HCT116 (cell line): ENCODE measurements at regions not wholly inside any gene's neighbourhood (a gene's known extent, or its start where the extent isn't known, plus 50 kb on each side); places are given as distances from the start of the nearest gene placed in this dataset.

ENCODE experiments used
- ATAC-seq: fragments of 200-7000 bp; cut with Tn5 transposase; 2 replicates; pipeline ENCODE4 v1.9.1; 2020; ENCODE audit warnings: mild to moderate bottlenecking, moderate library complexity
- BruUV-seq: library from RNA; stranded (reverse); fragments of 400-500 nt; replicated peaks from 2 replicates; lab custom pipeline; 2021; lab: Mats Ljungman, UMichigan
- CTCF ChIA-PET: fragments of 300-600 bp; sonication (Branson Sonifier 250); formaldehyde crosslinking; loops from one replicate; lab custom pipeline; 2021; ENCODE audit warnings: antibody characterized with exemption; lab: Charles Lee
- POLR2A ChIA-PET: fragments of 300-600, 350-600 bp; sonication (Branson Sonifier 250); formaldehyde crosslinking; loops from one replicate; lab custom pipeline; 2021; ENCODE audit warnings: antibody characterized with exemption; lab: Charles Lee
- RAD21 ChIA-PET, 2 experiments: fragments of 300-600 bp; sonication (Branson Sonifier 250); formaldehyde crosslinking; loops; one replicate each; lab custom pipeline; 2023; ENCODE audit warnings: low total read pairs in 2 of 2; ENCODE audit not compliant: uncharacterized antibody in 2 of 2, unreplicated experiment in 2 of 2, low non-redundant PET in 1 of 2; lab: Charles Lee
- DNase-seq: peaks from one replicate; pipeline ENCODE4 v3.0.0-alpha.2; 2010; ENCODE audit warnings: low read depth, low spot score
- H2AFZ ChIP-seq: fragments of 200-600 bp; shearing (Covaris generic), sonication (generic); 2 replicates; pipeline ENCODE4 v1.6.1; 2017; ENCODE audit warnings: low read depth, mixed run types, mixed read lengths, antibody characterized with exemption, low read length; ENCODE audit not compliant: poor library complexity, severe bottlenecking
- H3K27ac ChIP-seq: 2 replicates; pipeline ENCODE4 v1.5.1; 2012; ENCODE audit warnings: low read depth, low read length
- H3K27me3 ChIP-seq: fragments of 200-600 bp; sonication (generic); 2 replicates; pipeline ENCODE4 v1.6.1; 2016; ENCODE audit warnings: mixed run types, low read length, mixed read lengths; ENCODE audit not compliant: insufficient read depth
- H3K36me3 ChIP-seq, 2 experiments: fragments of 200-500 bp in 1 of 2; fragments of 200-600 bp in 1 of 2; sonication (Bioruptor generic) in 1 of 2; sonication (generic) in 1 of 2; 2 replicates each; pipeline versions ENCODE4 v1.5.1 to v1.6.1; 2014 to 2016; ENCODE audit warnings: low read length in 2 of 2, inconsistent platforms in 1 of 2, mixed read lengths in 1 of 2, mixed run types in 1 of 2; ENCODE audit not compliant: insufficient read depth in 2 of 2, control insufficient read depth in 1 of 2
- H3K4me1 ChIP-seq, 2 experiments: fragments of 200-600 bp in 1 of 2; sonication (generic) in 1 of 2; 2 replicates each; pipeline versions ENCODE4 v1.5.1 to v1.6.1; 2012 to 2017; ENCODE audit warnings: low read length in 2 of 2, inconsistent platforms in 1 of 2, mild to moderate bottlenecking in 1 of 2, mixed read lengths in 1 of 2, mixed run types in 1 of 2, moderate library complexity in 1 of 2; ENCODE audit not compliant: insufficient read depth in 2 of 2, control insufficient read depth in 1 of 2
- H3K4me2 ChIP-seq: fragments of 200-600 bp; sonication (generic); 2 replicates; pipeline ENCODE4 v1.6.1; 2017; ENCODE audit warnings: mixed run types, low read length, mixed read lengths
- H3K4me3 ChIP-seq, 2 experiments: fragments of 200-600 bp in 1 of 2; sonication (generic) in 1 of 2; replicated peaks in 1 of 2; 2 replicates each; pipeline ENCODE4 v1.5.1; 2011 to 2016; ENCODE audit warnings: low read length in 2 of 2, control low read depth in 1 of 2, low read depth in 1 of 2, mild to moderate bottlenecking in 1 of 2, mixed read lengths in 1 of 2, mixed run types in 1 of 2
- H3K79me2 ChIP-seq: fragments of 200-600 bp; sonication (generic); 2 replicates; pipeline ENCODE4 v1.6.1; 2017; ENCODE audit warnings: mild to moderate bottlenecking, mixed run types, low read length, moderate library complexity, mixed read lengths; ENCODE audit not compliant: insufficient read depth
- H3K9ac ChIP-seq: fragments of 200-600 bp; sonication (generic); 2 replicates; pipeline ENCODE4 v1.6.1; 2016; ENCODE audit warnings: low read length, mixed read lengths
- H3K9me2 ChIP-seq: fragments of 200-600 bp; sonication (generic), shearing (Covaris generic); 2 replicates; pipeline ENCODE4 v1.6.1; 2017; ENCODE audit warnings: mixed run types, mild to moderate bottlenecking, moderate library complexity; ENCODE audit not compliant: insufficient read depth
- H3K9me3 ChIP-seq, 2 experiments: fragments of 200-500 bp in 1 of 2; fragments of 200-600 bp in 1 of 2; sonication (Bioruptor generic) in 1 of 2; sonication (generic) in 1 of 2; 2 replicates each; pipeline ENCODE4 v1.6.1; 2014 to 2017; ENCODE audit warnings: low read length in 2 of 2, mixed read lengths in 2 of 2, inconsistent platforms in 1 of 2, low read depth in 1 of 2, mild to moderate bottlenecking in 1 of 2, mixed run types in 1 of 2, moderate library complexity in 1 of 2; ENCODE audit not compliant: control insufficient read depth in 1 of 2, insufficient read depth in 1 of 2
- H4K20me1 ChIP-seq: fragments of 200-600 bp; sonication (generic), shearing (Covaris generic); 2 replicates; pipeline ENCODE4 v1.6.1; 2017; ENCODE audit warnings: mixed run types, mild to moderate bottlenecking, moderate library complexity; ENCODE audit not compliant: insufficient read depth
- CEBPB ChIP-seq: IDR thresholded peaks from 2 replicates; pipeline ENCODE4 v1.6.1; 2012; ENCODE audit warnings: low read depth
- ELF1 ChIP-seq: IDR thresholded peaks from 2 replicates; pipeline ENCODE4 v1.6.1; 2012; ENCODE audit warnings: low read depth, borderline replicate concordance
- EZH2 ChIP-seq: fragments of 200-600 bp; sonication (generic); IDR thresholded peaks from 2 replicates; pipeline ENCODE4 v1.6.1; 2017; ENCODE audit warnings: antibody characterized with exemption, mixed run types
- EZH2phosphoT487 ChIP-seq: fragments of 200-600 bp; IDR thresholded peaks from 2 replicates; pipeline ENCODE4 v1.6.1; 2018; ENCODE audit warnings: antibody characterized with exemption, borderline replicate concordance
- FOSL1 ChIP-seq: IDR thresholded peaks from 2 replicates; pipeline ENCODE4 v1.6.1; 2012; ENCODE audit warnings: low read depth
- JUND ChIP-seq: IDR thresholded peaks from 2 replicates; pipeline ENCODE4 v1.6.1; 2012
- POLR2A ChIP-seq: IDR thresholded peaks from 2 replicates; pipeline ENCODE4 v1.7.0; 2011; ENCODE audit warnings: borderline replicate concordance; ENCODE audit not compliant: insufficient read depth, insufficient read length; ENCODE audit errors: extremely low read depth
- POLR2AphosphoS5 ChIP-seq: IDR thresholded peaks from 2 replicates; pipeline ENCODE4 v1.6.1; 2011; ENCODE audit warnings: mild to moderate bottlenecking, low read depth, low read length, moderate library complexity
- RAD21 ChIP-seq: IDR thresholded peaks from 2 replicates; pipeline ENCODE4 v1.6.1; 2012; ENCODE audit warnings: low read depth, mild to moderate bottlenecking
- SIN3A ChIP-seq: IDR thresholded peaks from 2 replicates; pipeline ENCODE4 v1.6.1; 2012; ENCODE audit warnings: low read depth
- SP1 ChIP-seq: IDR thresholded peaks from 2 replicates; pipeline ENCODE4 v1.6.1; 2012; ENCODE audit warnings: low read depth
- SRF ChIP-seq: IDR thresholded peaks from 2 replicates; pipeline ENCODE4 v1.6.1; 2012; ENCODE audit warnings: low read depth
- TCF7L2 ChIP-seq: IDR thresholded peaks from 2 replicates; pipeline ENCODE4 v1.7.0; 2011; ENCODE audit warnings: borderline replicate concordance, inconsistent platforms; ENCODE audit not compliant: insufficient read depth, insufficient read length; ENCODE audit errors: extremely low read depth
- YY1 ChIP-seq: IDR thresholded peaks from 2 replicates; pipeline ENCODE4 v1.6.1; 2011; ENCODE audit warnings: low read length, low read depth, moderate library complexity, mild to moderate bottlenecking; ENCODE audit not compliant: insufficient replicate concordance; ENCODE audit errors: extremely low read depth
- ZFX ChIP-seq: fragments of 450-650 bp; IDR thresholded peaks from 2 replicates; pipeline ENCODE4 v1.6.1; 2017
- ZNF274 ChIP-seq: fragments of 200-500 bp; sonication (Bioruptor generic); IDR thresholded peaks from 2 replicates; pipeline ENCODE4 v1.6.1; 2014; ENCODE audit warnings: mild to moderate bottlenecking, low read depth, low read length, inconsistent platforms
- intact Hi-C: fragments of 100-400 bp; cut with micrococcal nuclease; formaldehyde crosslinking; loops from 2 replicates; pipeline ENCODE4 v1.10.0; 2022
- TF ChIP-seq, protein P1 (sequence below): IDR thresholded peaks from 2 replicates; pipeline ENCODE4 v1.6.1; 2011; ENCODE audit warnings: mild to moderate bottlenecking, low read length, moderate library complexity; ENCODE audit not compliant: insufficient replicate concordance; ENCODE audit errors: extremely low read depth

DNA sequence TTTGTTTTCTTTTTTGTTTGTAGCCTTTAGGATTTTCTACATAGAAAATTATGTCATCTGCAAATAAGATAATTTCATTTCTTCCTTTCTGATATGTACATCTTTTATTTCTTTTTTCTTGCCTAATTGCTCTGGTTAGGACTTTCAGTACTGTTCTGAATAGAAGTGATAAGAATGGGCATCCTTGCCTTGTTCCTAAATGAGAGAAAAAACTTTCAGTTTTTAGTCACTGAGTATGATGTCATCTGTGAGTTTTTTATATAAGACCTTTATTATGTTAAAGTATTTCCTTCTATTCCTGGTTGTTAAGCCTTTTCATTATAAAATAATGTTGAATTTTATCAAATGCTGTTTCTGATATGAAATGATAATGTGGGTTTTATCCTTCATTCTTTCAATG is 76.0 kb upstream of the SLC35F3 start:
- Histone ChIP-seq H3K4me3 (no peak overlapping the region), H3K36me3 (no peaks in the 10 kb centered on the region), H2AFZ (no peak overlapping the region), H3K27ac (no peak overlapping the region), H3K9me2 (no peaks in the 10 kb centered on the region), H3K4me2 (no peak overlapping the region), H3K4me1 (no peaks in the 10 kb centered on the region), H4K20me1 (no peaks in the 10 kb centered on the region), H3K9me3 (no peaks in the 10 kb centered on the region), H3K9ac (no peak overlapping the region), H3K27me3 (no peaks in the 10 kb centered on the region), H3K79me2 (no peaks in the 10 kb centered on the region)
- RAD21 ChIA-PET = no interaction called here
- no peak for DNase-seq
- CTCF ChIA-PET = no interaction called here
- ATAC-seq = no peak
- TF ChIP-seq EZH2phosphoT487 (no peak), TCF7L2 (no peak), CEBPB (no peak), ELF1 (no peak)
- TF ChIP-seq, protein P1, sequence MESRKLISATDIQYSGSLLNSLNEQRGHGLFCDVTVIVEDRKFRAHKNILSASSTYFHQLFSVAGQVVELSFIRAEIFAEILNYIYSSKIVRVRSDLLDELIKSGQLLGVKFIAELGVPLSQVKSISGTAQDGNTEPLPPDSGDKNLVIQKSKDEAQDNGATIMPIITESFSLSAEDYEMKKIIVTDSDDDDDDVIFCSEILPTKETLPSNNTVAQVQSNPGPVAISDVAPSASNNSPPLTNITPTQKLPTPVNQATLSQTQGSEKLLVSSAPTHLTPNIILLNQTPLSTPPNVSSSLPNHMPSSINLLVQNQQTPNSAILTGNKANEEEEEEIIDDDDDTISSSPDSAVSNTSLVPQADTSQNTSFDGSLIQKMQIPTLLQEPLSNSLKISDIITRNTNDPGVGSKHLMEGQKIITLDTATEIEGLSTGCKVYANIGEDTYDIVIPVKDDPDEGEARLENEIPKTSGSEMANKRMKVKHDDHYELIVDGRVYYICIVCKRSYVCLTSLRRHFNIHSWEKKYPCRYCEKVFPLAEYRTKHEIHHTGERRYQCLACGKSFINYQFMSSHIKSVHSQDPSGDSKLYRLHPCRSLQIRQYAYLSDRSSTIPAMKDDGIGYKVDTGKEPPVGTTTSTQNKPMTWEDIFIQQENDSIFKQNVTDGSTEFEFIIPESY = no peak
- intact Hi-C loops = no loop called here
- BruUV-seq = no TSS peak
- POLR2A ChIA-PET = no interaction called here

- Histone ChIP-seq H3K4me3 (no peak overlapping the region), H3K36me3 (no peaks in the 10 kb centered on the region), H3K4me2 (no peak overlapping the region), H2AFZ (no peak overlapping the region), H3K9me3 (no peaks in the 10 kb centered on the region), H3K27me3 (no peaks in the 10 kb centered on the region), H3K9me2 (no peaks in the 10 kb centered on the region), H4K20me1 (no peaks in the 10 kb centered on the region), H3K4me1 (no peaks in the 10 kb centered on the region), H3K9ac (no peak overlapping the region), H3K27ac (no peak overlapping the region), H3K79me2 (no peaks in the 10 kb centered on the region)
- BruUV-seq = no TSS peak
- ChIA-PET CTCF (no interaction called here), POLR2A (no interaction called here), RAD21 (no interaction called here)
- DNase-seq (no peak), ATAC-seq (no peak)
- intact Hi-C loops = no loop called here
- TF ChIP-seq POLR2AphosphoS5 (no peak), JUND (no peak), FOSL1 (no peak), EZH2 (no peak), CEBPB (no peak), SRF (no peak), YY1 (no peak), RAD21 (no peak), POLR2A (no peak), TCF7L2 (no peak), ZNF274 (no peak), ZFX (no peak), EZH2phosphoT487 (no peak), SP1 (no peak), ELF1 (no peak), SIN3A (no peak)
- TF ChIP-seq, protein P1 = no peak
These were observed 69.9 kb upstream of the SLC35F3 start for GRCh38 chr1:233834609-233835008.
